AG04449 (cell line): ENCODE measurements at regions not wholly inside any gene's neighbourhood (a gene's known extent, or its start where the extent isn't known, plus 50 kb on each side); places are given as distances from the start of the nearest gene placed in this dataset.

Source experiments
- CTCF ChIA-PET: fragments of 350-600 bp; formaldehyde crosslinking; extraction: SDS; loops from one replicate; lab custom pipeline; 2021; ENCODE audit warnings: antibody characterized with exemption; lab: Yijun Ruan, JAX
- POLR2A ChIA-PET: fragments of 400-600, 350-600 bp; formaldehyde crosslinking; extraction: SDS; loops from one replicate; lab custom pipeline; 2020; ENCODE audit warnings: antibody characterized with exemption, inconsistent platforms; lab: Yijun Ruan, JAX
- DNase-seq: peaks from one replicate; pipeline ENCODE4 v3.0.0-alpha.2; 2010; ENCODE audit warnings: low read depth, low spot score
- H3K4me3 ChIP-seq: 2 replicates; pipeline ENCODE4 v1.5.1; 2011; ENCODE audit warnings: low read depth, mild to moderate bottlenecking, control low read depth, low read length
- TF ChIP-seq, protein P1 (sequence below): IDR thresholded peaks from one replicate; pipeline ENCODE4 v1.5.1; 2011; ENCODE audit warnings: mild to moderate bottlenecking, moderate library complexity, low read length, control low read depth, inconsistent platforms; ENCODE audit not compliant: insufficient read depth; ENCODE audit errors: missing control alignments

DNA sequence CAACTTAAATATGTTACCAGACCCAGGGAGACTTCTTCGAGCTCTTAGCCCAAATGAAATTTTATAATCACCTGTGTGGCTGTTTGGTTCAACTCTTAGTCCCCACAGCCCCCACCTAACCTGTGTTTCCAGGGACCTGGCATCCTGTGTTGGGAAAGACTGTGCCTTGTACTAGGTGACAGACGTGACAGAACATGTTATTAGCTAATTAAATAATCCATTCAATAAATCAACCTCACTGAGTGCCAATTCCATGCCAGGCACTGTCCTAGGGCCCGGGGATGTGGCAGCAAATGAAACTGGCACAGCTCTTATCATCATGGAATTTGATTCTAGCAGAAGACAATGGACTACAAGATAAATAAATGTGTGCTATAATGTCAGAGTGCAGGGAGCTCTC is 431.9 kb downstream of the MIAT start:
- CTCF ChIA-PET = no interaction called here
- no peak overlapping the region for H3K4me3 ChIP-seq
- no peak for DNase-seq
- POLR2A ChIA-PET = no interaction called here
- TF ChIP-seq, protein P1, sequence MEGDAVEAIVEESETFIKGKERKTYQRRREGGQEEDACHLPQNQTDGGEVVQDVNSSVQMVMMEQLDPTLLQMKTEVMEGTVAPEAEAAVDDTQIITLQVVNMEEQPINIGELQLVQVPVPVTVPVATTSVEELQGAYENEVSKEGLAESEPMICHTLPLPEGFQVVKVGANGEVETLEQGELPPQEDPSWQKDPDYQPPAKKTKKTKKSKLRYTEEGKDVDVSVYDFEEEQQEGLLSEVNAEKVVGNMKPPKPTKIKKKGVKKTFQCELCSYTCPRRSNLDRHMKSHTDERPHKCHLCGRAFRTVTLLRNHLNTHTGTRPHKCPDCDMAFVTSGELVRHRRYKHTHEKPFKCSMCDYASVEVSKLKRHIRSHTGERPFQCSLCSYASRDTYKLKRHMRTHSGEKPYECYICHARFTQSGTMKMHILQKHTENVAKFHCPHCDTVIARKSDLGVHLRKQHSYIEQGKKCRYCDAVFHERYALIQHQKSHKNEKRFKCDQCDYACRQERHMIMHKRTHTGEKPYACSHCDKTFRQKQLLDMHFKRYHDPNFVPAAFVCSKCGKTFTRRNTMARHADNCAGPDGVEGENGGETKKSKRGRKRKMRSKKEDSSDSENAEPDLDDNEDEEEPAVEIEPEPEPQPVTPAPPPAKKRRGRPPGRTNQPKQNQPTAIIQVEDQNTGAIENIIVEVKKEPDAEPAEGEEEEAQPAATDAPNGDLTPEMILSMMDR = no peak

DNA sequence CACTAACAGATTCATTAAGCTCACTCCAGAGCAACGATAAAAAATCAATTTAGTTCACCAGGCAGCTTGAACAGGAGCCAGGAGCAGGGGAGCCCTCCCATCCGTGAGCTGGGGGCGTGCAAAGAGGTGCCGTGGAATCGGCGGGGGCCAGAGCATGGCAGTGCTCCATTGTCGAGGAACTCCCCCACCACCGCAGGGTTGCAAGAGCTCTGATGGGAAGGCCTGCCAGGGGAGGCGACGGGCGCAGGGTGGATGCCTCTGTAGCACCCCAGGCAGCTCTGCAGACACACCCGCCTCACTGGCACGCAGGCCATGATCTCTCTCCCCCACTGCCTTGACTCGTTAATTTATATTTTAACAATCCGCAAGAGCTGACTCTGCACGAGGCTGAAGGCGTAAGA is 433.2 kb downstream of the MIAT start:
- no peak overlapping the region for H3K4me3 ChIP-seq
- ChIA-PET CTCF (no interaction called here), POLR2A (no interaction called here)
- TF ChIP-seq, protein P1 = no peak
- DNase-seq = no peak

DNA sequence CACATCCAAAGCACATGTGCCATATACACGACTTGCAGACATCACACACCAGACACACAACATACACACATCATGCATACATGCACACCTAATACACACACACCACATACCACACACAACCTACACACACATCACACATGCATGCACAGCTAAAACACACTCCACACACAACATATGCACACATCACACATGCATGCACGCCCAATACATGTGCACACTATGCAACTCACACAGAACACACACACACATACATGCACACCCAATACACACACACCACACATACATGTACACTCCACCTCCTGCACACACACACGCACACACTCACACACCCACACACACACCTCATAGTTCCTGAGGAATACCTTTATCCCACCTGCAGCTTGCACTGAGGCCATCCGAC is 436.0 kb downstream of the MIAT start:
- TF ChIP-seq, protein P1 = no peak
- ChIA-PET CTCF (no interaction called here), POLR2A (no interaction called here)
- no peak overlapping the region for H3K4me3 ChIP-seq
- DNase-seq = no peak

DNA sequence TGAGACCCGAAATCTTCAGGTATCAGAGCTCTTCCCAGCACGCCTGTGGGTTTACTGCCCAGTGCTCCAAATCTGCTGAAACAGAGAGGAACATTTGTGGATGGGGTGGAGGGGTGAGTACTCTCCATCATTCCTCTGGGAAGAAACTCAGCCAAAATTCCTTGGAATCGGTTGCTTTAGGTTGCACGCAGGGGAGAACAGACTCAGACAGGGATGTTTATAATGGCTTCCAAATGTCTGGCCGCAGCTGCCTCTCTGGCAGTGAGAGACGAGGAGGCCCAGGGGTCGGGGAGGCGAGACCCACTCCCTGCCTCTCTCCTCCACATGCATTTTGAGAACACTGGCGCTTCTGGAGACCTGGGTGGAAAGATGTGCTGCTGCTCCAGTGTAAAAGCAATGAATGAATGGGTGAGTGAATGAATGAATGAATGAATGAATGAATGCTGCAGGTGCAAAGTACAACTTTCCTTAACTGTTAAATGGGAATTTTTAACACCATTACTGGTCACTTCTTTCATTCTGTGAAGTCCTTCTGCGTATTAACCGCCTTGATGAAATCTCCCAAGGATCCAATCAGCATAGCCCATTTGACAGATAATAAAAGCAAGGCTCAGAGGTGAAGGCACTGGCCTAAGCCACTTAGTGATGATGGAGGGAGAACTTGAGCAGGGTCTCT is 437.4 kb downstream of the MIAT start:
- ChIA-PET POLR2A (interaction anchor here (0.7 kb wide), 1 partner anchor 184 kb away, joined by 4 read pairs; no protein-coding TSS in a partner anchor), CTCF (no interaction called here)
- no peak for DNase-seq
- H3K4me3 ChIP-seq = no peak overlapping the region
- TF ChIP-seq, protein P1 = no peak

DNA sequence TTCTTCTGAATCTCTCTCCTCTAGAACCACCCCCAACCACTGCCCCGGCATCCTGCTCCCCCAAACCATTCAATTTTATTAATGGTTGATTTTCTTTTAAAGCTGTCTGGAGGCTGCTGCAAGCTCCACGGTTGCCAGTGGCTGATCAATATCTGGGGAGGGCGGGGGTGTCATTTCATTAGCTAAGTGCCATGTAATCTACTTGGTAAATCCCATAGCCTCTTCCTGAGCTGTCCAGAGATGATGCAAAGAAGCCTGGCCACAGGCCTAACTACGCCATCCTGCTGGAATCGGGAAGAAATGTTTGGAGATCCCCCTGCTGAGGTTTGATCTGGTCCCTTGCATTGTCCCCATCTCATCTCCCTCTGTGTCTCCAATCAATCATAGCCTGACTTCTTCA is 440.1 kb downstream of the MIAT start:
- ChIA-PET CTCF (no interaction called here), POLR2A (no interaction called here)
- DNase-seq = no peak
- TF ChIP-seq, protein P1 = no peak
- H3K4me3 ChIP-seq = no peak overlapping the region

DNA sequence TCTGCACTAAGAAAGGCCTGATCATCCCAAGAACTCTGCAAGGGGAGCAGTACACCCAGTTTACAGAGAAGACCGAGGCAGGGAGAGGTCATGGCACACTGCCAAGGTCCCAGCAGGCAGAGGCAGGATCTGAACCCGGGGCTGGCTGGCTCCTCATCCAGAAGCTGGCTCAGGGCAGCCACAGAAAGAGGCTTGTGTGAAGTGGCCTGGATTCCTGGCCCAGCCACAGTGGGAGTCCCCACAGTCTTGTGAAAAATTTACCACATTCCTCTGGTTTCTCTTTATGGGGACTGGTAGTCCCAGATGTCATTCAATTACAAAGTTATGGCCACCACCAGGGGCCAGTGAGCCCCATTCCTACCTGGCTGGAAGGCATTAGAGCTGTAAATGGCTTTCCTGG is 440.5 kb downstream of the MIAT start:
- POLR2A ChIA-PET = no interaction called here
- CTCF ChIA-PET = no interaction called here
- H3K4me3 ChIP-seq = no peak overlapping the region
- DNase-seq = no peak
- TF ChIP-seq, protein P1 = no peak
